Activated gamma-delta T cell treated with Interleukin-2 at 50 U/mL for 16 hours (primary cell): ENCODE measurements at regions not wholly inside any gene's neighbourhood (a gene's known extent, or its start where the extent isn't known, plus 50 kb on each side); places are given as distances from the start of the nearest gene placed in this dataset.
"Not testable (repeated sequence)": the region's sequence is repeated elsewhere in the genome, so short reads cannot be mapped to it uniquely, and the experiment has no call there.

Experiments
- DNase-seq: peaks from one replicate; pipeline ENCODE4 v3.0.0-alpha.2; 2020

DNA sequence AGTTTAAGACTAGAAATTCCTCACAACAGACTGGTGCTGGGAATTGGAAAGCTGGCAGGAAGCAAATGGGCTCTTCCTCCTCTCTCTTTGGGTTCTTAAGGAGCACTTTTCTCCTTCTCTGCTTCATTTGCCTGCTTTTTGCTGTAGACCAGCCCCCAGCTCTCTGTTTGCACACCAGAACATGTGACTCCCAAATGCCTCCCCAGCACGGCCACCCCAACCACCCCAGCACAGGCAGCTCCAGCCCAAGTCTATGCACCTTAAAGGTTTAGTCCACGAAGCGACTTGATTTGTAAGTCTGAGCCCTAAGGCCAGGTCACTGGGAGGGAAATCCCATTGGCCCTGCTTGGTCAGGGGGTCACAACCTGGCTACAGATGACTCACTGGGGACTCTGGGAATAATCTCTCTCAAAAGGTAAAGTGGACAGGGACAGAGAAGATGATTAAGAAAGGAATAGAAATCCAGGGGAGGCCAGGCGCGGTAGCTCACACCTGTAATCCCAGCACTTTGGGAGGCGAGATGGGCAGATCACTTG, 377.8 kb upstream of the PROK2 start:
- DNase-seq, result no peak

DNA sequence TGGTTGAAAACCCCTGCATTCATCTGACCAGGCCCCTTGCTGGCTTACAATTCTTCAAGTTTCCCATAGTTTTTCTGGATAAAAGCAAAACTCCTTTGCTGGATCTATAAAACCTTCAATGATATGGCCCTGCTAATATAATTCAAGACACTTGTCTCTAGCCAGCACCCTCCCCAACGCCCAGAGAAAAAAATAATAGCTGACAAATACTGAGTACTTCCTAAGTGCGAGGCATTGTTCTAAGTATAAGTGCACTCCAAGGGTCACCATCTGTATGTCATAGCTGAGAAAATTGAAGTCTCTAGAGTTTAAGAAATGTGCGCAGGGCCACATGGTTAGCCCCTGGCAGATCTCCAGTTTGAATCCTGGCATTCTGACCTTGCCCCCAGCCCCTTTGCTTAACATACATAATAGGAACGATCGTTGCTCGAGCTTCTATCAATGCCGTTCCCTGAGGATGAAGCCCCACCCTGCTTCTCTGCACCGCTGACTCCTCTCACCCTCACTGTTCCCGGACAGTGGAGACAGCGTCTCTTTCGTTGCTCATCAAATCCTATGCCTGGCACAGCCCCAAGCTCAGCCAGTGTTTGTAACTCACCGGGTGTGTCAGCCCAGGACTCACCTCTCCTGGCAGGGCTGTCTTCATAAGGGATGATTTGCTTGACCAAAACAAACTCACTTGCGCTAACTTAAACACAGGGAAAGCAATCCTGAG, 377.1 kb upstream of the PROK2 start:
- DNase-seq, result no peak

GRCh38 chr3:72161285-72161684, 376.3 kb upstream of the PROK2 start:
- not testable (repeated sequence) for DNase-seq

GRCh38 chr3:72160351-72160750, 375.4 kb upstream of the PROK2 start:
- no peak for DNase-seq

DNA sequence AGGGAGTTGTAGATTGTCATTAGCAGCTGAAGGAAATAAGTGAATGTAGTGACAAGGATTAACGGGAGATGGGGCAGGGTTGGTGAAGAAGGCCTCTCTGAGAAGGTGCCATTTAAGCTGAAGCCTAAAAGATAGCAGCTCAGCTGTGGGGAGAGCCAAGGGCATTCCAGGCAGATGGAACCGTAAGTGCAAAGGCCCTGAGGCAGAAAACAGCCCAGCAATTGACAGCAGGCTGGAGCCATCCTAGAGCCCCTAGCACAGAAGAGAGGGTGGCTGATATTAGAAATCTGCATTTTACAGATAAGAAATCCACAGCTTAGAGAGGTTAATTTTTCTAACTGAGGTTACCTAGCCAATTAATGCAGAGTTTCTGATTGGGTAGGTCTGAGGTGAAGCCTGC, 374.5 kb upstream of the PROK2 start:
- DNase-seq, result no peak

DNA sequence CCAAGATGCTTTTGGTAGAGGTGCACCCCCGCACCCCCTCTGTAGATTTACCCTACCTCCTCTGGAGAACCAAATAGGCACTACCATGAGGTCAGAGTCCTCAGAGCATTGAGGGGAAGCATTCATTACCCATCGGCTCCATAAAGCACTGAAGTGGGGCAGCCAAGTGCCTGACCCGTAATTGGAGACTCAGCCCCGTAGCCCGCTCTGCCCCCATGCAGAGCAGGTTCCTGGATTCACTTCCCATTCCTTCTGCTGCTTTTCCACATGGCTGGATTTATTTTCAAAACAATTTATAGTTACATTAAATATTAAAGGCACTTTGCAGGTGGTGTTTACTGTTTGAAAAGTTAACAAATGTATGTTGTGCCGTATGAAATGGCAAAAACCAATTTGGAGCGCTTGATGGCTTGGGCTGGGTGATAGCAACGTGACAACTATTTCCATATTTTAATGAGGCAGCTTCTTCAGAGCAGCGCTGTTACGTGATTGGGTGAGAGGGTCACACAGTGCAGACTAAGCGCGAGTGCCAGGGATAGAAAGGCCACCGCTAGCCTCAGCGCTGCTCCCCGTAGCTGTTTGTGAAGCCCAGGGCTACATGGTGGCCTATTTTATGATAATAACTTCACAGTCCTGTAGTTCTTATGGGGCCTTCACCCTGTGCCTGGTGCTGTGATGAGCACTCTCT, 373.8 kb upstream of the PROK2 start:
- no peak for DNase-seq

- no peak for DNase-seq
Measured at GRCh38 chr3:72157748-72158638, 373.0 kb upstream of the PROK2 start.

DNA sequence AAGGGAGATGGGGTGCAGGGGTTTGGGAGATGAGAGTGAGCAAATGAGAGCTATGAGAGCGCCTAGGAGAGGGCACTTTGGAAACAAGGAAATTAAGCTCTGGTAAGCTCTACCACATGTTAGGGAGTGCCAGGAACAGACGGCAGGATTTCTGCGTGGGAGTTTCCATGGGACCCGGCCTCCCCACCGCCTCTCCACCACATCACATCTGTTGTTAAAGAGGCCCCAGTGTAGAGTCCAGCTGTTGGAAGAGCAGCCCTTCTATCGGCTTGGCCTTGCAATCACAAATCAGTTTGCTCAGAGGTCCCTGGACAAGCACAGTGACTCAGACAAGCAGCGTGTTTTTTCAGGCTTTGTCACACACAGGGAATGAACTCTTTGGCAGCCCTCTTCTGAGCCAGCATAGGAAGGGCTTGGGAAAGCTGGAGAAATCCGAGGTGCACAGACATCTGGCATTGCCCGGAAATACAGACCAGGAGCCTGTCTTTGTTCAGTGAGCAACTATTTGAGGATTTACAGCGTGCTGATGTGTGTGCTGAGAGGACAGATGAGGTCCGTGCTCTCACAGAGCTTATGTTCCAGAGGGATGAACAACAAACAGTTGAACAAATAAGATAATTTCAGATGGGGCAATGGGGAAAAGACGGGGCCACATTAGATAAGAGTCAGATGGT, 370.6 kb upstream of the PROK2 start:
- no peak for DNase-seq

- no peak for DNase-seq
Measured at GRCh38 chr3:72154391-72155335, 369.7 kb upstream of the PROK2 start.

DNA sequence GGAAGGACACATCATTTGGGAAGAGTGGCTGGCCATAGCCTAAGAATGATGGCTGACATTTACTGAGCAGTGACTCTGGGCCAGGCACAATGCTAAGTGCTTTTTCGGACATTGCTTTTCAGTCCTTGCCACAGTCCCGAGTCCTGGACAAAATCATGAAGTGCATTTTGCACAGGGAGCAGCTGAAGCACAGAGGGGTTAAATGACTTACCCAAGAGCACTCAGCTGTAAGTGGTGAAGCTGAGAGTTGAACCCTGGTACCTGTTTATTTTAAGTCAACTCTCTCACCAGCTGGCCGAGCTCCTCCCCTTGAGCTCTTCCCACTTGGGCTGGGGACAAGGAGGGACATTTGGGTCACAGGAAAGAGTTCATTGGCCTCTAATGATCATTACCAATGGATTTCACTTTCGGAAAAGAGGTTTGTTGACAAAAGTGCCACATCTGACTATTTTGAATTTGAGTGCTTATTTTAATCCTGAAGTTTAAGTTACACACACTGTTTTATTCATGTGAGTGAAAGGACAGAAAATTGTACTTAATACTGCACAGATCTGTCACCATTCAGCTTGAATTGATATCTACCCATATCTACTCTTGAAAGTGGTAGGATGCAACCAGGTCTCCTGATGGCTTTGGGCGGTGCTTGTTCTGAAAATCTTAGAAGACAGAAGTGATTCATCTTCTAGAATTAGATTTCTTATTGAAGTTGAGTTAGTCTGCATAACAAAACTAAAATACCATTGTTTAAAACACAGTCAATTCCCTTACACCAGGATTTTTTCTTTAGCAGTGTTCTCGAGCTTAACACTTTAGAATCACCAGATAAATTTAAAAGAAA, 368.7 kb upstream of the PROK2 start:
- no peak for DNase-seq

DNA sequence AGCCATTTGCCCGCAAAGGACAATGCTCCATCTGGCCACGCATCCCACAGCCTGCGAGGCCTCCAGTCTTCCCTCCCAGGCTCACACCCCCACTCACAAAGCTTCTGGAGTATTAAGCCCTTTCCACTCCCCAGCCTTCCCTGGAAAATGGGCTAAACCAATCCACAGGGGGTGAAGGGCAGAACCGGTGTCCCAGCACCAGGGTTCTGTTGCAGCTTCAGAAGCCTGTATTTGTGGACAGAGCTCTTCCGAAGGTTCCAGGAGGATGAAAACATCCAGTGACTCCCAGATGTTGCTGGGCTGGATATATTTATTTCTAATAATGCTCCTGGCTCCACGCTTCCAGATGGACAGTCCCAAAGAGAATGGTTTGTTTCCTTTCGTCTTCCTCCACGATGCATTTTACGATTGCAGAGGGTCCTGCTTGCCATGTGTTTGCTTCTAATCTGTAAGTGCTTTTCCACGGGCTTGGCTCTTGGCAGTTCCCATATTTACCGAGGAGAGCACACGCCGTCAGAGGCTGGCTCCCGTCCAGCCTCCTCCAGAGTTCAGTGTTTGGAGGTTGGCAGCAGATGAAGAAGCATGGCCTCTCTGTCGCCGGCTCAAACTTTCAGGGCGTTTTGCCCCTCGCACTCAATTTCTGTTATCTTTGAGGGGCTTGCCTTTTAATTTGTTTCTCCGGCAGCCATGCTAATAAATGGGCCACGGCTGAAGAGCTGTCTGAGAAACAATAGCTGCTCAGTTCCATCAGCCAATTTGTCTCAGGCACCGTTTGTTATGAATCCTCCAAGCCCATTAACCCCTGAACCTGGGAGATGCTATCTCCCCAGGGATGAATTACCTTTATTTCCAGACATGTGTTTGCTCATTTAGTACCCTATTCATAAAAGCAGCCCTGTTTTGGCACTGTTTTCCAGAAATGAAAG, 367.9 kb upstream of the PROK2 start:
- no peak for DNase-seq

DNA sequence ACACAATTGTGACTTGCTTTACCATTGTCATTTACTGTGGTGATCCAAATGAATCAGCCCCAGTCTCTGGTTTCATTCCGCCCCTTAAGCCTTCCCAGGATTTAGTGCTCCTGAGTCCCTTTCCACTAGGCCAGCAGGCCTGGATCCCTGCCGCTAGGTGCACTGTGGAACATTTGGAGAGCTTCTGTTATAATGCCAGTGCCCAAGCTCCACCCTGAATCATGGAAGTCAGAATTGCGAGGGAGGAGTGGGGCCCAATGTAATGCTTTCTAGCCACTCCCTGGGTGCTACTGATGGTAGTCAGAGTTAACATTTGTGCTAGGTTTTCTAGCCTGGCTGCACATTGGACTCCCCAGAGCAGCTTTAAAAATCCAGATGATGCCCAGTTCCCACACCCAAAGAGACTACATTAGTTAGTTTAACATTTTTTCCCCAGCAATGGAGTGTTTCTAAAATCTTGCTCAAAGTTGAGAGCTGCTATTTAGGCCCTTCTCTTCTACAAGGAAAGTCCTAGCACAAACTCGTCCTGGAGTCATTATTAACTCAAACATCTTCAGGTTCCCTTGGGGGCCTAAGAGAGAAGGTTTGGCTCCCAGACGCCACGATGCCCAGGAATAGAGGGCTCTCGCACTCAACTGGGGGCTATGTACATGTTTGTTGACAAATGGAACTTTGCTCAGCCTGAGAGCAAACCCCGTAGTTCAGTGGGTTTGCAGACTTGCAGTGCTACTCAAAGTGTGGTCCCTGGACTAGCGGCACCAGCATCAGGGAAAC, 366.7 kb upstream of the PROK2 start:
- no peak for DNase-seq

GRCh38 chr3:72150634-72151412, 365.9 kb upstream of the PROK2 start:
- no peak for DNase-seq

DNA sequence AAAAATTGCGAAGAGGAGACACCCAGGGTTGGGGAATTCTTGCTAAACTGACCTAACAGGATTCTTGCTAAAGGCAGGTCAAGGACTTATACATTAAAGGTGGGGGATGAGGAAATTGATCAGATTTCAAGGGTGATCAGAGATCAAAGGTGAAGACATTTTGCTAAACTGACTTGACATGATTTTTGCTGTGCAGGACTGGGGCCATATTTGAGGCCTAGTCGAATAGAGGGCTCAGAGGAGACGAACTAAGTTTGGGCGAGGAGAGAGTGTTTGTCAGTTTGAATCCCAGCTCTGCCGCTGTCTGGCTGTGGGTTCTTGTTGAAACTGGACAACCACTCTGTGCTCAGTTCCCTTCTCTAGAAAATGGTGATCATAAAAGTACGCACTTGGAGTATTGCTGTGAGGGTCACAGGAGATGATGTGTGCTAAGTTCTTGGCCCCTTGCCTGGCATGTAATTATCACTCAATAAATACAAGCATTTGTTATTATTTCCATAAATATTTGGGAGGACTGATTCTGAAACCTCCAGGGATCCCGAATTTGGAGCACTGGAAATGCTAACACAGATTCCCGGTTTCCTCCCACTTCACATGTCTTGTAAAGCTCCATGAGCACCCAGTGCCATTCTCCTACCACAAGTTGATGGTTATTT, 364.8 kb upstream of the PROK2 start:
- no peak for DNase-seq

GRCh38 chr3:72147600-72147999, 362.7 kb upstream of the PROK2 start:
- DNase-seq, result no peak

DNA sequence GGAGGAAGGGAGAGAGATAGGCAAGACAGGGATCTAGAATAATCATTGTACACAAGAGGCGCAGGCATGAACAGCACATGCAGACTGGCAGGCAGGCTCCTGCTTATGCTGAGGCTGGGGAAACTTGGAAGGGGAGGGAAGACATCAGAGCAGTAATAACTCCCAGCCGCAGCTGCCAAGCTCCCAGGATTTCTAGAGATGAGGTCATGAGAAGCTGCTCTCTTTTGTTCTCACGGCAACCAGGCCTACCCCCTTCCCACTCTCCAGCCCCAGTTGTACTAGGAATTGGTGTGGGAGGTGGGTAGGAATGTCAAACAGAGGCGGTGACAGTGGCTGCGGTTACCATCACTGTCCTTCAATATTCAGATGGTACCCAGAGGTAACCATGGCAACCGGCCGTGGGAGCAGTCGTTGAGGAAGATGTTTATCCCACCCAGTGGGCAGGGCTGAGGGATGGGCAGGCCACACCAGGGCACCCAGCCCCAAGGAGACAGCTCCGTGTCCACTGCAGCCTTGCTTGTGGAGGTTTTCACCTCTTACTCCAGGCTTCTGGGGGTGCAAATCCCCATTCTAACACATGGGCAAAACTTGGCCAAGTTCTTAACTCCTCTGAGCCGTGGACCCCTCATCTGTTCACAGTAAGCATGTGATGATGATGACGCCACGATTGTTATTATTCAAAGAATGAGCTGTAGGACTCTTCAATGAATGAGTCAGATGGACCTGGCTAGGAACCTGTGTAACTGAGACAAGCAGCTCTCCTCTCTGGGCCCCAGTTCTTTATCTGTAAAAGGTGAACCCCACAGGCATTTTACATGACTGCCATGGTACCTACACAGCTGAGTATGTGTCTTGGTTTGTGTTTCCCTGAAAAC, 360.8 kb upstream of the PROK2 start:
- no peak for DNase-seq
